ENCODE measurements at regions not wholly inside any gene's neighbourhood (a gene's known extent, or its start where the extent isn't known, plus 50 kb on each side); places are given as distances from the start of the nearest gene placed in this dataset.

DNA sequence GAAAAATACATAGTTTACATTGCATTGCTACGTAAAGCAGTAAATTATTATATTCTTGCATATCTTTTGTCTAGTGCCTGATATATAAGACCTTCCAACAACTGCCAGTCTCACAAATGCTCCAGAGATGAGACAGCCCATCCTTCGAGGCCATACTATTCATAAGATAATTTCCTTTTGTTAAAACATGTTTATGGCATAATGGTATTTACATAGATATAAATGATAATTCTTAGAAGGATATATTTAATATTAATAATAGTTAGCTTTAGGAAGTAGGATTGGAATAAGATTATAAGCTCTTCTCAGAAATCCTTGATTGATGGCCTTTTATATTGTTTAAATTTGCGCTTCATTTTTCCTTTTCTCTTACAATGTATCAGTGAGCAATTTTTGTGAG, 1410.1 kb upstream of the MIR17HG start:
- DNase-seq, result no peak

DNA sequence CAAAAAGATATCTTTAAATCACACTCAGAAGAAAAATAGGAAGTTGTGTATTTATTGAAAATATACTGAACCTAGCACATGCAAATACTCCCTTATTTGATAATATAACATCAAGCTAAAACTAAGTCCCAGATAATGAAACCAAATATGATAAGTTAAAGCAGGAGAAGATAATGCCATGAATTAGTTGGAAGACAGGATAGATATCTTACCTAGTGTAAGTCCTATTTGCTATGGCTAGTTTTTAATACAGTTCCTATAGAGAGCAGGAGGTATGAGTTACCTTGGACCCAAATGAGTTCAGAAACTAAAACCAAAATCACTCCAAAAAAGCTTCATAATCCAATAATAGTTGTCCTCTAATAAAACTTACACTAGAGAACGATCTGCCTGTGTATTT, 1407.1 kb upstream of the MIR17HG start:
- DNase-seq, result no peak

DNA sequence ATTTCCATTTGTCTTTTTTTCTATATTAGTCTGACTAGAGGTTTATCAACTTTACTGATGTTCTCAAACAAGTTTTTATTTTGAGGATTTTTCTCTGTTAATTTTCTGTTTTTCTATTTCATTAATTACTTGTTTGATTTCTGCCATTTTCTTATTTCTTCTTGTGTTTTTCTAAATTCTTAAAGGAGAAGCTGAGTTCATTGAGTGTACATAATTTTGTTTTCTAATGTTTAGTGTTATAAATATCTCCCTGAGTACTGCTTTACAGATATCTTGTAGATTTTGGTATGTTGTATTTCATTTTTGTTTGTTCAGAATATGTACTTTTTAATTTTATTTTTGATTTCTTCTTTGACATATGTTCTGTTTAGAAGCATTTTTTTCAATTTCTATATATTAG, 1404.3 kb upstream of the MIR17HG start:
- no peak for DNase-seq

DNA sequence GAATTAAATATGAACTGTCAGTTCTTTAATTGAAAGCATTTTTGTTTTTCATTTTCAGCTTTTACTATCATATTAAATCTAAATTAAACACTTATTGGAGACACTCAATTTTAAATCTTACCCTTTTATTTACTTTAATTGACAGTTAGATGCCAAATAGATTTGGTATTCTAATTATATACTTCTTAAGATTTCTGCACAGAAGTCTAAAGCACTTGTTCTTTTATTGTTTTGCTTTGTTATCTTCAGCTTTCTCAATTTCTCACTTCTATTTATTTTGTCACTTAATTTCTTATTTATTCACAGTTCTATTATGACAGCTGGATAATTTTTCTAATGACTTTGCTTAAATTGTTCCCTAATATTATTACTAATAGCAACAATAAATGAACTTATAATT, 1397.3 kb upstream of the MIR17HG start:
- DNase-seq, result no peak

DNA sequence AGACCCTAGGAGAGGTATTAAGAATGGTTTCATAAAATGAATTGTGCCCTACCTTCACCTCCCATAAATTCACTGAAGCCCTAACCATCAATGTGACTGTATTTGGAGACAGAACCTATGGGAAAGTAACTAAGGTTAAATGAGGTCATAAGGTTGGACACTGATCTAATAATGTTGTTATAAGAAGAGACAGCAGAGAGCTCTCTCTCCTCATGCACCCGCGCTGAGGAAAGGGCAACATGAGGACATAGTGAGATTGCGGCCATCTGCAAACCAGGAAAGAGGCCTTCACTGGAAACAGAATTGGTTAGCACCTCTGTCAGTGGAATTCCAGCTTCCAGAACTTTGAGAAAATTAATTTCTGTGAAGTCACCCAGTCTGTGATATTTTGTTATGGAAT, 1396.1 kb upstream of the MIR17HG start:
- DNase-seq, result no peak

DNA sequence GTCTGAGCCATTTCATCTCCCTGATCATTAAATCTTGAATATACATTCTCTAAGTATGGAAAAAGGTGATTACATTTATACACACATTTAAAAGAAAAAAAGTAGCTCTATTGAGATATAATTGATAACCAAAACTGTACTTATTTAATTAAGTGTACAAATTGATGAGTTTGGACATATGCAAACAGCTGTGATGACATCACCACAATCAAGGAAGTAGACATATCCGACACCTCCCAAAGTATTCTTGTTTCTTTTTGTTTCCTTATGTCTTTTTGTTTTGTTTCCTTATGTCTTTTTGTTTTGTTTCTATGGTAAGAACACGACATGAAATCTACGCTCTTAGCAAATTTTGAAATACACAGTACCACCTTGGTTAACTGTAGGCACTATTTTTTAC, 1393.9 kb upstream of the MIR17HG start:
- no peak for DNase-seq

DNA sequence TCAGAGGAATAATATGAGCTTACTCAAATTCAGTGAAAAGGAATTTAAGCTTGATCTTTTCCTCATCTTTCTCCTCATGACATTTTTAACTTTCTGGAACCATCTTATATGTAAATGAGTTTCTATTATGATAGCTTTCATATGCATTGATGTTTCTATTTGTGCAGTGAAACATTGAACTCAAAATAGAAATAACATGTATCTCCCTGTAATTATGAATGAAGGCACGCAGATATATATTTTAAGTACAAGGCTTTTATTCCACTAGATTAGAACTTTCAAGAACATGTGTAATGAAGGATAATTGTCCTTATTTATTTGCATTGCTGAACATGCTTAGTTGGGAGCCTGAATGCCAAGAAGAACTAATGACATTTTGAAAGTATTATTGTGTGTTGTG, 1391.7 kb upstream of the MIR17HG start:
- DNase-seq, result no peak

DNA sequence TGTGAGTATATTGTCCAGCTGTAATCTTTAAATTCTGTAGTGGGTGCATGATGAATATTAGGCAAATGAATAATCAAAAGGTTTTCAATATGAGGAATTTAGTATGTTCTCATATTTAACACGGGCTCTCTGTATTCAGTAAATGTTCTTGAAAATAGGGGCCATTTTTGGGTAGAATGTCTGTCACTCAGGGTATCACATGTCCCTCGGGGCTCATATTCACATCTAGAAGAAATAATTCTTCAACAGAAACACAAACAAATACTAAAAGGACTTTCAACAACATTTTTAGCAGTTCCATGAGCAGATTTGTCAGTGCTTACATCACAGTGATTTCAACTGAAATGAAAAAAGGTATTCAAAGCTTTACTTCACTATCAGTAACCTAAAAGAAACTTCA, 1388.4 kb upstream of the MIR17HG start:
- DNase-seq, result no peak

DNA sequence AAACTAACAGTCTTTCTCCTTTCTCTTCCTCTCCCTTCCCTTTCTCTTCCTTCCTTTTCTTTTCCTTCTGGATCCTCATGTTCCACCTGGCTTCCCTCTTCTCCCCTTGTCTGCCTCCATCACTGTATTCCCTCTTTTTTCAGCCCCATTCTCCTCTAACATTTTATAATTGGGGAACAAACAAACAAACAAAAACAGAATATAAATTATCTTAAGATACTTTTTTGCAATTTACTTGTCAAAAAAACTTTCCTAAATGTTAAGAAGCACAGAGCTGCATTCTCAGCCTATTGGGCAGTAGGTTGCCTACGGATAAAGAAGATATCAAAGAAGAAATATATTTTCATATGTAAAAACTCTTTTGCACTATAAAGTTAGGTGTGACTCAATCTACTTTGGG, 1382.2 kb upstream of the MIR17HG start:
- DNase-seq, result no peak

DNA sequence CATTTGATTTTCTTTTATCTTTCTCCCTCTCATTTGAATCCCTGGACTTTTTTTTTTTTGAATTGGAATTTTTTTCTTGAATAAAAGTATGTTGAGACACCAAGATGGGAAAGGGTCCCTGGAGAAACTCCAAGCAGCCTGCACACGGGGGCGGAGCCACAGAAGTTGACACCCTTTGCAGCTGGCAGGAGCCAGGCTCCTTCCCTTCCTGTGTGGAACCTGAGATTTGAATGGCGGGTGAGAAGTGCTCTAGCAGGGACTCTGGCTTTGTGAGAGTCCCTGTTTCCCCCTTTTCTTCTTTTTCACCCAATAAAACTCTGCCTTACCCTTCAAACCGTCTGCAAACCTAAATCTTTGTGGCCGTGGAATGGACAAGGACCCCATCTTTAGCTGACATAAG, 1381.0 kb upstream of the MIR17HG start:
- DNase-seq, result no peak

DNA sequence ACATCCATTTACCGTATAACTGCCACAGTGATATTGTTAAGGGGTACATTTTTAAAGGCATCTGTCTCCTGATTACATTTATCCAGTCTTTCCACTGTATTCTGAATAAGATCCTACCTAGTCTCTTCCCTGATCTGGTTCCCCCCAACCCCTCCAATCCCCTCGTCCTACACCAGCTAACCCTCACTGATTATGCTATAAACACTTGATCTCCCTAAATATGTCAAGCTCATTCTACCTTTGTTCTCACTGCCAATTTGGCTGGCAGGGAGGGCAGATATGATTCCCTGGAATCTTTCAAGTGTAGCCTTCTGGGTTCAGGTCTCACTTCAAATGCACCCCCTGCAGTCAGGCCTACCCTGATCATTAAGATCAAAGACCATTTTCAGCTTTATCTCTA, 1379.8 kb upstream of the MIR17HG start:
- no peak for DNase-seq

DNA sequence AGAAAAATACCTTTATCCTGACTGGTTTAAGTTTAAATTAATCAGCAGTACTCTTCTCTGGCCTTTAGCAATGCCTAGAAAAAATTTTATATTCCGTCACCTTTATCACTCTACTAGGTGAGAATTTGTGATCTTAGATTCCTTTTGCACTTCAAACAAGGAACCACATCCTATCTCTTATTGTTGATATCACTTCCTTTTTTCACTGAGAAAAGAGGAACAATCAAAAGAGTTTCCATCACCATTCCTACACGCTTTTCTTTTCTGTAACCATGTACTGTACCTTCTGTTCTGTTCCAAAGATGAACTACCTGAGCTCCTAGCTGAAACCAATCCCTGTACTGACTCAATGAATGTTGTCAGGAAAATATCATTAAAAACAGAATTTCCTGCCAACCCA, 1379.0 kb upstream of the MIR17HG start:
- DNase-seq, result no peak

DNA sequence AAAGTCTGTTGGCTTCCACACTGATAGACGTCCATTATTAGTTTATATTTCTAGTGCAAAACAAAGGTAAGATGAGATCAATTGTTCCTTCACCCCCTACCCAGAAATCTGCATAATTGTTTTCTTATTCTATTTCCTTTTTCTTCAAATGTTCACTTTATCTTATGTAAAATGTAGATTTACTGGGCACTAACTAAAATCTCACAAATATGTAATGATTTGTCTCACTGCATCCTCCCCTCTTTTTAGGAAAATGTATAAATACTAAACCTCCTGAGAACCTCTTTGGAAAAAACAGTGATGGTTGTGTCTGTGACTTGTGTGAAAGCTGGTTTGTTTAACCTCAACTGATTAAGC, 1377.2 kb upstream of the MIR17HG start:
- DNase-seq, result no peak

DNA sequence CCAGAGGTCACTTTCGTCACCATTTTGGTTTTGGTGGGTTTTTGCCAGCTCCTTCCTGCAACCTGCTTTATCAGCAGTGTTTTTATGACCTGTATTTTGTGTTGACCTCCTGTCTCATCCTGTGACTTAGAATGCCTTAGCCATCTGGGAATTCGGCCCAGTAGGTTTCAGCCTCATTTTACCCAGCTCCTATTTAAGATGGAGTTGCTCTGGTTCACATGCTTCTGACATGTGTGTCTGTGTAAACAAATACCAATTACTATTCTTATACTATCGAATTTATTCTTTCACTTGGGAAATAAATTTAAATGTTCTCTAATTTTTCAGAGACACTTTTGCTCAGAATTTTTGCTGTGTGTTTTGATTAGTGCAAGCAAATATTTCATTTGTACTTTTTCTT, 1370.3 kb upstream of the MIR17HG start:
- DNase-seq, result no peak

DNA sequence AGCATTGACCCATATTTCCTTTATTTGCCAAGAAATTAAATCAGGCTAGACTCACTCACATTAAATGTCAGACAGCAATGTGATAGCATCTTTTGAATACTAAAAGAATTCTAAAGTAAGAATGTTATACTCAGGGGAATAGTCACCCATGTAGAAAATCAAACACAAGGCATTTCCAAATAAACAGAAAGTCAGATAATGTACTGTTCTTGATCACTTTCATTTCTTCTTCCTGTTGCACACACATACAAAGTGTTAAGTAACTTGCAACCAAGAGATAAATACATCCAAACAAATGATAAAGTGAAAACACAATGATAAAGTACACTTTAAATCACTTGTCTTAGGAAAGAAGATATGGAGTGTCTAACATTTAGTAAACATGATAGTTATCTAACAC, 1366.6 kb upstream of the MIR17HG start:
- DNase-seq, result no peak

DNA sequence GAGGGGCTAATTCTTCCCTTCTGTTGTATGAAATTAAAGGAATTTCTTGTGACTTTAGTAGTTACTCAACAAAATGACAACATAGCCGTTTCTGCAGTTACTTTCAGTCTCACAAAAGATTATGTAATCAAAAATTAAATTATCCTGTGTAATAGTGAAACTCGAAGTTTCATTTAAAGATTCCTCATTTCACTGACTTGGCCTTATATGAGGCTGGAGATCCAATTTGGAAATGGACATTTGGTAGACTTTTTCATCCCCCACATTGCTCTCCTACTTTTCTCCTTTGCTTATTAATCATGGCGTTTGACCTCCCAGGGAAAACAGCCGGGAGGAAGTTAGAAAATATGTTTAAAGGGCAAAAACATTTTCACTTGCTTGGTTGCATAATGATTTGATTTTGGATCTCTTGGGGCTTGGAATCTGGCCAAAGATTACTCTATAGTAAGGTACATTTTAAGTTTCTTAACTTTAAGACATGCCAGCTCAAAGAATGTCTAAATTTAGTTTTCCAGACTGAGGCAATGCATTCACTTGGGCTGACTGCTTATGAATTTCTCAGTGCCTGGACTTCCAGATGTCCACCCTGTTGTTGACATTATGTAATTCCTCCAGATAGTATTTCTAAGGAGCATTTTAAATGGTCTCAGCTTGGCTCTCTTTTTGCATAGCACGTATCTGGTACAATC, 1364.9 kb upstream of the MIR17HG start:
- no peak for DNase-seq

DNA sequence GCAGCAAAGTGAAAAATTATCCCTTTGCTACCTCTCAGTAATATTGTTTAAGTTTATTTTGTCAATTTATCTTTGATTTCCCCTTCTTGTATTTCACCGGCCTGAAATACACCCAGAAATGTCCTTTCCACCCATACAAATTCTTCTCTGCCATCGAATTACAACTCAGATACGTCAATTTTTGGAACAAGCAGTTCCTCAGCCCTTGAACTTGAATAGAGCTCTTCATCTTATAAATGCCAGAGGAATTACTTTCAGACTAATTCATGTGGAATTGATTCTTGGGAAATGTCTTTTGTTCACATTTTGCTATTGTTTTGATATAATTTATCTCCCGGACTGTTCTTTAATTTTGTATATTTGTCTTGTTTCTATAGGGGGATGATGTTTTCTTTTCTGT, 1359.3 kb upstream of the MIR17HG start:
- no peak for DNase-seq

DNA sequence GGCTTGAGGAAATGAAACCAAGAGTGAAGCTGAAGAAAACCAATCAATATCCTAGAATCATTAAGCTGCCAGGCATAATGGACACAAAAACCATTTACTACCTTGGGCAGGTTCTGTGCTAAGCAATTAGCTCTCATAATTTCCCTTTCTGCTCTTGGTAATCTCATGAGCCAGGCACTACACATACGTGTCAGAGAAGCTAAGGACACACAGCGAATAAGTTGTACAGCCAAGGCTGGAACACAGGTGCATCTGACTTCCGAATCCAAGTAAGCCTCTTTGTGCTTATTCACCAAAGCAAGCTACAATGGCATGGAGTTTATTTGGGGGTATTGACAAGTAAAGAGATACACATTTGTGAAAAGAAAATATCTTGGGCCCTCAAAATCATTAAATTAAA, 1343.9 kb upstream of the MIR17HG start:
- no peak for DNase-seq

DNA sequence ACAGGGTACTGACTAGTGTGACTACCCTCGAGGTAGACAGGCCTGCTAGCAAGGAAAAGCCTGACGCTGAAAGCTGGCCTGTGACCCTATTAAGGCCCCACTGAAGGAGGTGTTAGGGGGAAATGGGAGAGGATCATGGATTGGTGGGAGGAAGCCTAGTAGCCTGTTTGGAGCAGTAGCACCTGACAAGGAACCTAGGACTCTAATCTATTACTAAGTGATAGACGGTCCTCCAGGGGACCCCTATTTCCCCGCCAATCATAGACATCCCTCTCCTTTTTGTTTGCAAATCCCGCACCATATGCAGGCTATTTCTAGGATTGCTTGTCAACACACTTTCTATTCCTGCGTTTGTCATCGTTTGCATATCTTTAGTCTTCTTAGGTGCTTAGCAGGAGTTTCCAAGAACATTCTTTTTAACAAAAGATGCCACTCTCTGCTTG, 1338.8 kb upstream of the MIR17HG start:
- no peak for DNase-seq

DNA sequence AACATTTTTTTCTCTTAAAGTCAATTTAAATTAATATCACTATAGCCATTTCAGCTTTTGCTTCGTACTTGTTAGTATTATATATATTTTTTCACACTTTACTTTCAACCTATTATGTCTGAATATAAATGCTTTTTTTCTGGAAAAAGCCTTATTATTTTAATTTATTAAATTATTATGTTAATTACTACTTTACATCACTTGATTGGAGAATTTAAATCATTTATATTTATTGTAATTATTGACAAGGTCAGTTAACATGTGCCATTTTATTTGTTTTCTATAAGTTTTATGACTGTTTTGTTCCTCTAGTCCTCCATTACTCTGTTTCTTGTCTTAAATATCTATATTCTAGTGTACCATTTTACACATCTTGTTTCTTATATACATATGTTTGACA, 1333.4 kb upstream of the MIR17HG start:
- DNase-seq, result no peak

DNA sequence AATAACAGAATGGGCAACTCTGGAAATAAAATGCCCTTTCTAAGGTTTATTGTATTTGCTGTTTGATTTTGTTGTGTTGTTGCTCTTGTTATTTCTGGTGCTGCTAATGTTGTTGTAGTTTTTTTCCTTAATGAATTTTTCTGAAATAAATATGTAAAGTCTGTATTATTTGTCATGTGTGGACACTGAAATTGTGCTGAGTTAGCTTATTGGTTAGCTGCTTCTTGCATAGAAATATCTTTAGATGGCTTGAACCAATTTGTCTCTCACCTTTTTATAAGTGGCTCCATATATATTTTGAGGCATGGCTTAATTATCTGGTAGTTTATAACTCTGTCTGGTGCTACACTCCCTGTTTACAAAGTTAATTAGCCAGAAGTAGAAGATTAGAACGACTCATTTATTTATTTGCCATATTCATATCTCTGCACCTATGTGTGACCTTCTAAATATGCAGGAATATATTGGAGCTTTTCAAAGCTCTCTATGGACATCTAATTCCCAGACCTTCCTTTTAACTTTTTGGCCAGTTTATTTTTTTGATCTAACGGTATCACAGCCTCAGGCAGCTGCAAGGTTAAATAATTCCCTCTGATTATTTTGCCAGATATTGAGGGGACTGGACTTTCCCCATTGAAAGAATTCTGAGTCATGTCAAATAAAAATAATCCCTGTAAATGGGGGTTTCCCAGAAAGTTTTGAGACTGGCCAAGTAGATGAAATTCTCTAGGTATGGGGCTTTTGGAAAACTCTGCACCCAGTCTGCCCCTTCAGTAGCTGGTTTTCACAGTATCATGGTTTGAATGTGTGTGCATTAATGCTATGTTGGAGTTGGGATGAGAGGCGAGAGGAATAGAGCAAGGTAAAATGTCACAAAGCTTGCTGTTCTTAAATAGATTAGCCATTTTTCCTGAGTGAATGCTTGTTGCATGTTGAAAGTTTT, 1331.7 kb upstream of the MIR17HG start:
- DNase-seq, result no peak

DNA sequence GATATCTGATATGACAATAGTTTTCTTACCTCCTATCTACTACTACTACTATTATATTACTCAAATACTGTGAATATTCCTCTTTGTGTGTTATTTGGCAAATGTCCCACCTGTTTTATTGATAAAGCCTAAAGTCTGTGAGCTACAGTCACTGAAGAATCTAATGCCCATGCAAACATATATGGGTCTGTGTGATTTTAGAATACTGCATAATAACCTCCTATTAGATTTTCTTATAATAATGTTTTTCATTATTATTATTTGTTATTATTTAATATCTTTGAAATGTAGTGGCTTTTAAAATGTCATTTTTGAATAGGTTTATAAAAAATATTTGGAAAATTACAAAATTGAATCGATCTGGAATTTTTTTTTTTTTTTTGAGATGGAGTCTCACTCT, 1330.8 kb upstream of the MIR17HG start:
- no peak for DNase-seq

DNA sequence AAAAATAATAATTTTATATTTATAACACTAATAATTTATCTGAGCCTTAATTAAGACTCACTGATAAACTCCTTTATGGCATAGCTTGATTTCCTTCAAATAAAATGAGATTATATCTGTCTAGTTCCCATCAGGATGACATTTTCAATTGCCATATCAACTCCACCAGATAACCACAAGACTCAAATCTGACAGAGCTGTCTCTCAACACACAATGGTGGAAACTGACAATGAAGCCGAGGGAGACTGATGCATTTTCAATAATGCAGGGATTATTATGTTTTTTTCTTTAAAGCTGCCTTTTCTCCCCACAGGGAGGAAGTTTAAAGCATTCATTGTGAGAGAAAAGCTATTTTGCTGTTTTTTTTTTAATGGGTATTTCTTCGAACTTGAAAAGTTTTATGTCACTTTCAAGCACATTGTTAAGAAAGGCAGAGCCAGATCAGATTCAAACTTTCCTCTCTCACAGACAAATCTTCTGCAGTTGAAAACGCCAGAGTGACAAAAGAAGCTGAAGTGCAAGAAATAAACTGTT, 1326.9 kb upstream of the MIR17HG start:
- DNase-seq, result no peak

DNA sequence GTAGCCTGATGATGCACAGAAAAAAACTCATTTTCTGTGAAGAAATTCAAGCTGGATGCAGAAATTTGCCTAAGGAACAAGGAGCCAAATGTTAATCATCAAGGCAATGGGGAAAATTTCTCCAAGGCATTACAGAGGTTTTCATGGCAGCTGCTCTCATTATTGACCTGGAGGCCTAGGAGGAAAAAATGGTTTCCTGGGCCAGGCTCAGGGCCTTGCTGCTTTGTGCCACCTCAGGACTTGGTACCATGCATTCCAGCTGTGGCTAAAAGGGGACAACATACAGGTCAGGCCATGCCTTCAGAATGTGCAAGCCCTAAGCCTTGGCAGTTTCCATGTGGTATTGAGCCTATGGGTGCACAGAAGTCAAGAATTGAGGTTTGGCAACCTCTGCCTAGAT, 1320.1 kb upstream of the MIR17HG start:
- no peak for DNase-seq

All from activated CD4-positive, alpha-beta T cell treated with anti-CD3 and anti-CD28 coated beads, Interleukin-2, amount 50 U/mL, for 16 hours (primary cell).